ENCODE measurements at regions not wholly inside any gene's neighbourhood (a gene's known extent, or its start where the extent isn't known, plus 50 kb on each side); places are given as distances from the start of the nearest gene placed in this dataset.

DNA sequence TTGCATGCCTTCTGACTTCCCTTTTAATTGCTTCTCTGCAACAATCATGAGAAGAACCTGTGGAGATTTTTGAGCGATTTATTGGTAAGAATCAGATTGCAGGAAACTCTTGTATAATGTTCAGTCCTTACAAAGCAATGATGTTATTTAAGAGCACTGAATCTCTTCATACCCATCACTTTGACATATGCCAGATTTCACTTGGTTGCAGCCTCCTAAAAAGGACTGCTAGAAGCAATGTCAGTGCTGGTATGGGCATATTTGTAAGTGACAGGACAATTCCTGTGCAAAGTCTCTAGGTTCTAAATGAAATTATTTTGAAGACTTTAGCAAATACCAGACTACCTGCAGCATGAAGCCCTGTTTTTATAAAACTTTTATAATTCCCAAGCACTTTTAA lies 2272.7 kb upstream of the WWC1 start:
- H3K4me3 Mint-ChIP-seq (ENCODE audit: unreplicated experiment) = no peak overlapping the region
- no peaks in the 10 kb centered on the region for H3K4me1 Mint-ChIP-seq (ENCODE audit: insufficient read depth, unreplicated experiment)
- no peak for DNase-seq (ENCODE audit: unreplicated experiment)
- no TSS peak for BruUV-seq (replicated peaks)
- no peaks in the 10 kb centered on the region for H3K27me3 Mint-ChIP-seq (ENCODE audit: insufficient read depth, unreplicated experiment)
- TF ChIP-seq, protein P1, sequence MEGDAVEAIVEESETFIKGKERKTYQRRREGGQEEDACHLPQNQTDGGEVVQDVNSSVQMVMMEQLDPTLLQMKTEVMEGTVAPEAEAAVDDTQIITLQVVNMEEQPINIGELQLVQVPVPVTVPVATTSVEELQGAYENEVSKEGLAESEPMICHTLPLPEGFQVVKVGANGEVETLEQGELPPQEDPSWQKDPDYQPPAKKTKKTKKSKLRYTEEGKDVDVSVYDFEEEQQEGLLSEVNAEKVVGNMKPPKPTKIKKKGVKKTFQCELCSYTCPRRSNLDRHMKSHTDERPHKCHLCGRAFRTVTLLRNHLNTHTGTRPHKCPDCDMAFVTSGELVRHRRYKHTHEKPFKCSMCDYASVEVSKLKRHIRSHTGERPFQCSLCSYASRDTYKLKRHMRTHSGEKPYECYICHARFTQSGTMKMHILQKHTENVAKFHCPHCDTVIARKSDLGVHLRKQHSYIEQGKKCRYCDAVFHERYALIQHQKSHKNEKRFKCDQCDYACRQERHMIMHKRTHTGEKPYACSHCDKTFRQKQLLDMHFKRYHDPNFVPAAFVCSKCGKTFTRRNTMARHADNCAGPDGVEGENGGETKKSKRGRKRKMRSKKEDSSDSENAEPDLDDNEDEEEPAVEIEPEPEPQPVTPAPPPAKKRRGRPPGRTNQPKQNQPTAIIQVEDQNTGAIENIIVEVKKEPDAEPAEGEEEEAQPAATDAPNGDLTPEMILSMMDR (IDR thresholded peaks at IDR 0.05; ENCODE audit: unreplicated experiment) = no peak
- no peaks in the 10 kb centered on the region for H3K36me3 Mint-ChIP-seq (ENCODE audit: insufficient read depth, unreplicated experiment)
- H3K27ac Mint-ChIP-seq (ENCODE audit: low read depth, unreplicated experiment) = no peak overlapping the region
- POLR2A ChIA-PET = interaction anchor here (1.4 kb wide), 1 partner anchor 13 kb away, joined by 3 read pairs; no protein-coding TSS in a partner anchor
- intact Hi-C loops (cut with micrococcal nuclease) = no loop called here
- no peaks in the 10 kb centered on the region for H3K9me3 Mint-ChIP-seq (ENCODE audit: unreplicated experiment)
- CTCF ChIA-PET = no interaction called here

DNA sequence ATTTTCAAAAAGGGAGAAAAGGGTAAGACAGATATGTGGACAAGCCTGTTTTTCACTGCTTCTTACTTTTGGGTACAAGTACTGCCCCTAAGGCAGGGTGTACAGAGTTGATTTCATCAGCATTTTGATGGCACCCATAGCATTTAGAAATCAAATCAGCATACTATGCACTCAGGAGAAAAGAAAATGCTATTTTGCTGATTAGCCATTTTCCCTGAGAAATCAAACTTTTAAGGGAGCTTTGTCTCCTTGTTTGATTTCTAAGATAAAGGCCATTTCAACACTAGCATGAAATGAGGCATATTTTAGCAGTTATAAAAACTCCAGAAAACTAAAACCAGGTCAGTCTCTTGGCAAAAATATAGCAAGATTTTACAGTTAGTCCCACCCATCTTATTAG lies 2269.4 kb upstream of the WWC1 start:
- Mint-ChIP-seq H3K9me3 (ENCODE audit: unreplicated experiment) (no peaks in the 10 kb centered on the region), H3K36me3 (ENCODE audit: insufficient read depth, unreplicated experiment) (no peaks in the 10 kb centered on the region), H3K4me1 (ENCODE audit: insufficient read depth, unreplicated experiment) (no peaks in the 10 kb centered on the region), H3K27me3 (ENCODE audit: insufficient read depth, unreplicated experiment) (no peaks in the 10 kb centered on the region), H3K4me3 (ENCODE audit: unreplicated experiment) (no peak overlapping the region), H3K27ac (ENCODE audit: low read depth, unreplicated experiment) (no peak overlapping the region)
- DNase-seq (ENCODE audit: unreplicated experiment) = no peak
- no TSS peak for BruUV-seq (replicated peaks)
- POLR2A ChIA-PET = interaction anchor here (0.6 to 0.7 kb wide), 2 partner anchors 584 to 1536 kb away, joined by 3 to 5 read pairs; no protein-coding TSS in a partner anchor
- TF ChIP-seq, protein P1 (IDR thresholded peaks at IDR 0.05; ENCODE audit: unreplicated experiment) = no peak
- intact Hi-C loops (cut with micrococcal nuclease) = no loop called here
- CTCF ChIA-PET = no interaction called here

DNA sequence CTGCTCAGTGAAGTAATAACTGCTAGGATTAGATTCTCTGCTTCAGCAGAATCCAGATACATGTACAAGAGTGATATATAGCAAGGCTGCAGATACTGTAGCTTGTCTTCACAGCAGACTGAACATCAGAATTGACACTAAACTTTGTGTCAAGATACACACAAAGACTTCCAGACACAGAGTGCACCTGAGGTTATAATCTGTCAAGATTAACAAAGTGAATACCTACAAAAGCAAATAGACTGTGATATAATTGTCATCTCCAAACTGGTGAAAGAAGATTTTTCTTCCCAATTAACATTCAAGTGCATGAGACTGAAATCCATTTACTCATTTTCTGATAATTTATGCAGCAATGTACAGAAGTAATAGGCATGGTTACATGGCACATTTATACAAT lies 2266.5 kb upstream of the WWC1 start:
- Mint-ChIP-seq H3K9me3 (ENCODE audit: unreplicated experiment) (no peaks in the 10 kb centered on the region), H3K27me3 (ENCODE audit: insufficient read depth, unreplicated experiment) (no peaks in the 10 kb centered on the region), H3K27ac (ENCODE audit: low read depth, unreplicated experiment) (no peak overlapping the region), H3K36me3 (ENCODE audit: insufficient read depth, unreplicated experiment) (no peaks in the 10 kb centered on the region), H3K4me3 (ENCODE audit: unreplicated experiment) (no peak overlapping the region), H3K4me1 (ENCODE audit: insufficient read depth, unreplicated experiment) (no peaks in the 10 kb centered on the region)
- TF ChIP-seq, protein P1 (IDR thresholded peaks at IDR 0.05; ENCODE audit: unreplicated experiment) = no peak
- no peak for DNase-seq (ENCODE audit: unreplicated experiment)
- CTCF ChIA-PET = interaction anchor here (0.6 kb wide), 1 partner anchor 378 kb away, joined by 4 read pairs; no protein-coding TSS in a partner anchor
- POLR2A ChIA-PET = no interaction called here
- no TSS peak for BruUV-seq (replicated peaks)
- intact Hi-C loops (cut with micrococcal nuclease) = no loop called here

DNA sequence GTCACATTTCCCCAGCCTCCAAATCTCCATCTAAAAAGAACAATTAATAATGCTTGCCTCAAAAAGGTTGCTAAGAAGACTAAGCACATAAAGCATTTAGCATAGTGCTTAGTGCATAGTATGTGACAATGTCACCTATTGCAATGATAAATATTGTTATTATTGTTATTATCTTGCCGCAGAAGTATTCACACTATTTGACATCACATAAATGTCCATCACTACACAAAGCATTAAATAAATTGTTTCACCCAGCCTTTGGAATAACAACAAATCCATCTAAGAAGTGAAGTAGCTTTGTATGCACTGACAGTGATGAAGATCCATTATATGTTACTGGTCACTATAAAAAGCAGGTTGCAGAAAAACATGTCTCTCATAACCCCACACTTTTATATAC lies 2263.9 kb upstream of the WWC1 start:
- no peaks in the 10 kb centered on the region for H3K27me3 Mint-ChIP-seq (ENCODE audit: insufficient read depth, unreplicated experiment)
- no peak for DNase-seq (ENCODE audit: unreplicated experiment)
- TF ChIP-seq, protein P1 (IDR thresholded peaks at IDR 0.05; ENCODE audit: unreplicated experiment) = no peak
- no TSS peak for BruUV-seq (replicated peaks)
- ChIA-PET POLR2A (no interaction called here), CTCF (no interaction called here)
- no peak overlapping the region for H3K4me3 Mint-ChIP-seq (ENCODE audit: unreplicated experiment)
- no peak overlapping the region for H3K27ac Mint-ChIP-seq (ENCODE audit: low read depth, unreplicated experiment)
- H3K9me3 Mint-ChIP-seq (ENCODE audit: unreplicated experiment) = no peaks in the 10 kb centered on the region
- H3K36me3 Mint-ChIP-seq (ENCODE audit: insufficient read depth, unreplicated experiment) = no peaks in the 10 kb centered on the region
- intact Hi-C loops (cut with micrococcal nuclease) = no loop called here
- H3K4me1 Mint-ChIP-seq (ENCODE audit: insufficient read depth, unreplicated experiment) = peaks cover 7% of the 10 kb centered on the region

Measured in MCF 10A (cell line).